Stimulated activated naive B cell treated with anti-CD40 and anti-IgM and Interleukin-4, amounts not matched to agents 10 μg/mL and 1 μg/mL and 100 μg/mL, for 72 hours (primary cell): ENCODE measurements at regions not wholly inside any gene's neighbourhood (a gene's known extent, or its start where the extent isn't known, plus 50 kb on each side); places are given as distances from the start of the nearest gene placed in this dataset.

ENCODE experiments used
- ATAC-seq, 2 donors: fragments of 150-1000 bp; cut with Tn5 transposase; replicated peaks; 2 replicates each; pipeline ENCODE4 v1.10.0; 2021; ENCODE audit warnings: moderate library complexity in 1 of 2
- DNase-seq: peaks from one replicate; pipeline ENCODE4 v3.0.0; 2021
- H3K27ac Mint-ChIP-seq: one replicate; pipeline ENCODE4 v1.8.0; 2022; ENCODE audit warnings: mild to moderate bottlenecking, mixed read lengths
- H3K27me3 Mint-ChIP-seq, 2 donors: one replicate each; pipeline ENCODE4 v1.8.0; 2022; ENCODE audit warnings: mixed read lengths in 2 of 2
- H3K36me3 Mint-ChIP-seq, 2 donors: one replicate each; pipeline ENCODE4 v1.8.0; 2022; ENCODE audit warnings: mixed read lengths in 2 of 2, mild to moderate bottlenecking in 1 of 2
- H3K4me1 Mint-ChIP-seq, 2 donors: one replicate each; pipeline ENCODE4 v1.8.0; 2022; ENCODE audit warnings: mixed read lengths in 2 of 2, mild to moderate bottlenecking in 1 of 2
- H3K4me3 Mint-ChIP-seq, 2 donors: one replicate each; pipeline ENCODE4 v1.8.0; 2022; ENCODE audit warnings: mild to moderate bottlenecking in 2 of 2, mixed read lengths in 2 of 2, moderate library complexity in 1 of 2
- H3K9me3 Mint-ChIP-seq, 2 donors: one replicate each; pipeline ENCODE4 v1.8.0; 2022; ENCODE audit warnings: mixed read lengths in 2 of 2, mild to moderate bottlenecking in 1 of 2

GRCh38 chr9:26321935-26322334 lies 570.7 kb downstream of the CAAP1 start:
- Mint-ChIP-seq H3K27me3 (no peaks in the 10 kb centered on the region), H3K36me3 (no peaks in the 10 kb centered on the region), H3K4me3 (no peak overlapping the region), H3K4me1 (no peaks in the 10 kb centered on the region), H3K27ac (no peak overlapping the region), H3K9me3 (no peaks in the 10 kb centered on the region)
- ATAC-seq (peak in 1 of 2 donors; percentile 23), DNase-seq (no peak)

- Mint-ChIP-seq H3K36me3 (no peaks in the 10 kb centered on the region), H3K27ac (no peak overlapping the region), H3K4me1 (no peaks in the 10 kb centered on the region), H3K27me3 (no peaks in the 10 kb centered on the region), H3K4me3 (no peak overlapping the region), H3K9me3 (no peaks in the 10 kb centered on the region)
- ATAC-seq = no peak
- DNase-seq = no peak
Observed at GRCh38 chr9:26319859-26320258, 572.7 kb downstream of the CAAP1 start.

GRCh38 chr9:26313108-26313507 lies 579.5 kb downstream of the CAAP1 start:
- Mint-ChIP-seq H3K27me3 (no peaks in the 10 kb centered on the region), H3K4me3 (no peak overlapping the region), H3K36me3 (no peaks in the 10 kb centered on the region), H3K9me3 (no peaks in the 10 kb centered on the region), H3K27ac (no peak overlapping the region), H3K4me1 (no peaks in the 10 kb centered on the region)
- DNase-seq (no peak), ATAC-seq (no peak)

GRCh38 chr9:26311463-26311995 lies 581.1 kb downstream of the CAAP1 start:
- H3K4me3 Mint-ChIP-seq = no peak overlapping the region
- peaks cover 0 to 3% of the 10 kb centered on the region in 2 donors for H3K9me3 Mint-ChIP-seq
- no peak for ATAC-seq
- no peaks in the 10 kb centered on the region for H3K27me3 Mint-ChIP-seq
- no peak for DNase-seq
- no peaks in the 10 kb centered on the region for H3K4me1 Mint-ChIP-seq
- no peaks in the 10 kb centered on the region for H3K36me3 Mint-ChIP-seq
- no peak overlapping the region for H3K27ac Mint-ChIP-seq

- no peaks in the 10 kb centered on the region for H3K36me3 Mint-ChIP-seq
- no peak overlapping the region for H3K4me3 Mint-ChIP-seq
- no peak overlapping the region for H3K27ac Mint-ChIP-seq
- DNase-seq (no peak), ATAC-seq (no peak)
- no peaks in the 10 kb centered on the region for H3K27me3 Mint-ChIP-seq
- H3K4me1 Mint-ChIP-seq = no peaks in the 10 kb centered on the region
- H3K9me3 Mint-ChIP-seq = peaks cover 0 to 4% of the 10 kb centered on the region in 2 donors
Observed at GRCh38 chr9:26310294-26310693, 582.3 kb downstream of the CAAP1 start.

- Mint-ChIP-seq H3K4me3 (no peak overlapping the region), H3K27me3 (no peaks in the 10 kb centered on the region), H3K4me1 (no peaks in the 10 kb centered on the region), H3K9me3 (peaks cover 0 to 4% of the 10 kb centered on the region in 2 donors), H3K36me3 (no peaks in the 10 kb centered on the region), H3K27ac (no peak overlapping the region)
- DNase-seq (no peak), ATAC-seq (no peak)
Observed at GRCh38 chr9:26308328-26308727, 584.3 kb downstream of the CAAP1 start.

- H3K27ac Mint-ChIP-seq = no peak overlapping the region
- DNase-seq = no peak
- H3K27me3 Mint-ChIP-seq = no peaks in the 10 kb centered on the region
- H3K4me1 Mint-ChIP-seq = no peaks in the 10 kb centered on the region
- no peaks in the 10 kb centered on the region for H3K36me3 Mint-ChIP-seq
- H3K4me3 Mint-ChIP-seq = no peak overlapping the region
- H3K9me3 Mint-ChIP-seq = peaks cover 2% of the 10 kb centered on the region in 2 donors
- ATAC-seq = no peak
Observed at GRCh38 chr9:26301659-26302058, 590.9 kb downstream of the CAAP1 start.

GRCh38 chr9:26301046-26301445 lies 591.6 kb downstream of the CAAP1 start:
- no peak for DNase-seq
- no peaks in the 10 kb centered on the region for H3K27me3 Mint-ChIP-seq

DNA sequence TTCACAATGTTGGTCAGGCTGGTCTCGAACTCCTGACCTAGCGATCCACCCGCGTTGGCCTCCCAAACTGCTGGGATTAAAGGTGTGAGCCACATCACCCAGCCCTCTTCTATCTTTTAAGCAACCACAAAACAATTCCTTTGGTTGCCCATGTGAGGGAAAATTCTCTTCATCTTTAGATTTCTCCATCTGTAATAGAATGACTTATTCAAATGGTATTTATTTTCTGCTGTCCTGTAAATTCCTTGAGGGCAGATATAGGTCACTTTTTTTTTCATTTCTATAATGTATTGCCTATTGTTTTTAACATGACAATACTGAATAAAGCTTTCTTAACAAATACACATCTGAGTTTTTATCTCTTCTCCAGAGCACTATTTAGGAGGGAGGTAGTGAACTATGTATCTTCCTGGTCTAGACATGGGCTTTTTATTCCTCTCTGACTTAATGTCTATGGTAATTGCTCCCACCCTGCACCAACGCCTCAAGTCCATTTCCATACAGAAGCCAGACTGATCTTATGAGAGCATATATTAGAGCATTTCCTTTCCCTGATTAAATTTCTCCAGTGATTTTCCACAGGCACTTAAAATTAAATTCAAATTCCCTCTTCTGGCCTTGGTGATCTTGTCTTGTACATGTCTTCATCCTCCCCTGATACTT lies 595.6 kb downstream of the CAAP1 start:
- no peaks in the 10 kb centered on the region for H3K4me1 Mint-ChIP-seq
- DNase-seq (no peak), ATAC-seq (no peak)
- no peaks in the 10 kb centered on the region for H3K36me3 Mint-ChIP-seq
- H3K27me3 Mint-ChIP-seq = no peaks in the 10 kb centered on the region
- H3K9me3 Mint-ChIP-seq = peaks cover 0 to 1% of the 10 kb centered on the region in 2 donors
- H3K4me3 Mint-ChIP-seq = no peak overlapping the region
- no peak overlapping the region for H3K27ac Mint-ChIP-seq

More at GRCh38 chr9:26301046-26301445, 591.6 kb downstream of the CAAP1 start:
- no peak overlapping the region for H3K27ac Mint-ChIP-seq
- H3K9me3 Mint-ChIP-seq = peaks cover 0 to 2% of the 10 kb centered on the region in 2 donors
- no peaks in the 10 kb centered on the region for H3K36me3 Mint-ChIP-seq
- no peak for ATAC-seq
- no peaks in the 10 kb centered on the region for H3K4me1 Mint-ChIP-seq
- no peak overlapping the region for H3K4me3 Mint-ChIP-seq

DNA sequence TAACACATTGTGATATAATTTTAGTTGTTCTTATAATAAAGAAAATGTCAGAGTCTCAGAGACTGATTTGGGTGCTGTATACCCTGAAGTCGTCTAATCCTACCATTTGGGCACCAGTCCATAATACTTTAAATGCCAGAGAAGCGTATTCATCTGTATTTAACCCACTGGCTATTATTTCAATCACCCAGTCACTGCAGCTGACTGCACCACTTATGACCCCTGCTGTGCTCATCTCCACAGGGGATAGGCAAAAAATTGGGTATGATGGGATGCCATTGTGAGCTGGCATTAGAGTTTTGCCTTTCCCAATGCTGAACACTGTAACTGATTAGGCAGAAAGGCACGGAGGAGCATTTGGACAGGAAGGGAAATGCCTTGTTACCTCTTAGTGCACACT lies 599.7 kb downstream of the CAAP1 start:
- no peak for ATAC-seq
- Mint-ChIP-seq H3K36me3 (no peaks in the 10 kb centered on the region), H3K27ac (no peak overlapping the region), H3K4me3 (no peak overlapping the region), H3K27me3 (no peaks in the 10 kb centered on the region), H3K4me1 (no peaks in the 10 kb centered on the region), H3K9me3 (peaks cover 3 to 9% of the 10 kb centered on the region in 2 donors)
- DNase-seq = no peak

GRCh38 chr9:26271495-26272122 lies 593.4 kb upstream of the TUSC1 start:
- Mint-ChIP-seq H3K36me3 (no peaks in the 10 kb centered on the region), H3K4me1 (no peaks in the 10 kb centered on the region), H3K9me3 (no peaks in the 10 kb centered on the region), H3K27me3 (no peaks in the 10 kb centered on the region), H3K4me3 (no peak overlapping the region), H3K27ac (no peak overlapping the region)
- ATAC-seq (no peak), DNase-seq (no peak)

GRCh38 chr9:26266146-26266793 lies 588.0 kb upstream of the TUSC1 start:
- no peaks in the 10 kb centered on the region for H3K4me1 Mint-ChIP-seq
- no peak for DNase-seq
- H3K27me3 Mint-ChIP-seq = no peaks in the 10 kb centered on the region
- ATAC-seq = no peak
- H3K9me3 Mint-ChIP-seq = peaks cover 3 to 4% of the 10 kb centered on the region in 2 donors
- H3K36me3 Mint-ChIP-seq = no peaks in the 10 kb centered on the region
- no peak overlapping the region for H3K4me3 Mint-ChIP-seq
- H3K27ac Mint-ChIP-seq = no peak overlapping the region

- ATAC-seq = no peak
- Mint-ChIP-seq H3K4me3 (no peak overlapping the region), H3K4me1 (no peaks in the 10 kb centered on the region), H3K27ac (no peak overlapping the region), H3K36me3 (no peaks in the 10 kb centered on the region), H3K9me3 (peaks cover 3 to 4% of the 10 kb centered on the region in 2 donors), H3K27me3 (no peaks in the 10 kb centered on the region)
- no peak for DNase-seq
Observed at GRCh38 chr9:26264709-26265601, 586.7 kb upstream of the TUSC1 start.

GRCh38 chr9:26263478-26263877 lies 585.2 kb upstream of the TUSC1 start:
- Mint-ChIP-seq H3K4me1 (no peaks in the 10 kb centered on the region), H3K9me3 (peaks cover 3 to 4% of the 10 kb centered on the region in 2 donors), H3K27me3 (no peaks in the 10 kb centered on the region), H3K27ac (no peak overlapping the region), H3K4me3 (no peak overlapping the region), H3K36me3 (no peaks in the 10 kb centered on the region)
- DNase-seq (no peak), ATAC-seq (no peak)
